HCT116 (cell line): ENCODE measurements at regions not wholly inside any gene's neighbourhood (a gene's known extent, or its start where the extent isn't known, plus 50 kb on each side); places are given as distances from the start of the nearest gene placed in this dataset.
A peak's percentile ranks its signal among the peaks of the same experiment; 100 is the strongest.

ENCODE experiments used
- ATAC-seq: fragments of 200-7000 bp; cut with Tn5 transposase; 2 replicates; pipeline ENCODE4 v1.9.1; 2020; ENCODE audit warnings: mild to moderate bottlenecking, moderate library complexity
- BruUV-seq: library from RNA; stranded (reverse); fragments of 400-500 nt; replicated peaks from 2 replicates; lab custom pipeline; 2021; lab: Mats Ljungman, UMichigan
- CTCF ChIA-PET: fragments of 300-600 bp; sonication (Branson Sonifier 250); formaldehyde crosslinking; loops from one replicate; lab custom pipeline; 2021; ENCODE audit warnings: antibody characterized with exemption; lab: Charles Lee
- POLR2A ChIA-PET: fragments of 300-600, 350-600 bp; sonication (Branson Sonifier 250); formaldehyde crosslinking; loops from one replicate; lab custom pipeline; 2021; ENCODE audit warnings: antibody characterized with exemption; lab: Charles Lee
- RAD21 ChIA-PET, 2 experiments: fragments of 300-600 bp; sonication (Branson Sonifier 250); formaldehyde crosslinking; loops; one replicate each; lab custom pipeline; 2023; ENCODE audit warnings: low total read pairs in 2 of 2; ENCODE audit not compliant: uncharacterized antibody in 2 of 2, unreplicated experiment in 2 of 2, low non-redundant PET in 1 of 2; lab: Charles Lee
- DNase-seq: peaks from one replicate; pipeline ENCODE4 v3.0.0-alpha.2; 2010; ENCODE audit warnings: low read depth, low spot score
- H2AFZ ChIP-seq: fragments of 200-600 bp; shearing (Covaris generic), sonication (generic); 2 replicates; pipeline ENCODE4 v1.6.1; 2017; ENCODE audit warnings: low read depth, mixed run types, mixed read lengths, antibody characterized with exemption, low read length; ENCODE audit not compliant: poor library complexity, severe bottlenecking
- H3K27ac ChIP-seq: 2 replicates; pipeline ENCODE4 v1.5.1; 2012; ENCODE audit warnings: low read depth, low read length
- H3K27me3 ChIP-seq: fragments of 200-600 bp; sonication (generic); 2 replicates; pipeline ENCODE4 v1.6.1; 2016; ENCODE audit warnings: mixed run types, low read length, mixed read lengths; ENCODE audit not compliant: insufficient read depth
- H3K36me3 ChIP-seq, 2 experiments: fragments of 200-500 bp in 1 of 2; fragments of 200-600 bp in 1 of 2; sonication (Bioruptor generic) in 1 of 2; sonication (generic) in 1 of 2; 2 replicates each; pipeline versions ENCODE4 v1.5.1 to v1.6.1; 2014 to 2016; ENCODE audit warnings: low read length in 2 of 2, inconsistent platforms in 1 of 2, mixed read lengths in 1 of 2, mixed run types in 1 of 2; ENCODE audit not compliant: insufficient read depth in 2 of 2, control insufficient read depth in 1 of 2
- H3K4me1 ChIP-seq, 2 experiments: fragments of 200-600 bp in 1 of 2; sonication (generic) in 1 of 2; 2 replicates each; pipeline versions ENCODE4 v1.5.1 to v1.6.1; 2012 to 2017; ENCODE audit warnings: low read length in 2 of 2, inconsistent platforms in 1 of 2, mild to moderate bottlenecking in 1 of 2, mixed read lengths in 1 of 2, mixed run types in 1 of 2, moderate library complexity in 1 of 2; ENCODE audit not compliant: insufficient read depth in 2 of 2, control insufficient read depth in 1 of 2
- H3K4me2 ChIP-seq: fragments of 200-600 bp; sonication (generic); 2 replicates; pipeline ENCODE4 v1.6.1; 2017; ENCODE audit warnings: mixed run types, low read length, mixed read lengths
- H3K4me3 ChIP-seq, 2 experiments: fragments of 200-600 bp in 1 of 2; sonication (generic) in 1 of 2; replicated peaks in 1 of 2; 2 replicates each; pipeline ENCODE4 v1.5.1; 2011 to 2016; ENCODE audit warnings: low read length in 2 of 2, control low read depth in 1 of 2, low read depth in 1 of 2, mild to moderate bottlenecking in 1 of 2, mixed read lengths in 1 of 2, mixed run types in 1 of 2
- H3K79me2 ChIP-seq: fragments of 200-600 bp; sonication (generic); 2 replicates; pipeline ENCODE4 v1.6.1; 2017; ENCODE audit warnings: mild to moderate bottlenecking, mixed run types, low read length, moderate library complexity, mixed read lengths; ENCODE audit not compliant: insufficient read depth
- H3K9ac ChIP-seq: fragments of 200-600 bp; sonication (generic); 2 replicates; pipeline ENCODE4 v1.6.1; 2016; ENCODE audit warnings: low read length, mixed read lengths
- H3K9me2 ChIP-seq: fragments of 200-600 bp; sonication (generic), shearing (Covaris generic); 2 replicates; pipeline ENCODE4 v1.6.1; 2017; ENCODE audit warnings: mixed run types, mild to moderate bottlenecking, moderate library complexity; ENCODE audit not compliant: insufficient read depth
- H3K9me3 ChIP-seq, 2 experiments: fragments of 200-500 bp in 1 of 2; fragments of 200-600 bp in 1 of 2; sonication (Bioruptor generic) in 1 of 2; sonication (generic) in 1 of 2; 2 replicates each; pipeline ENCODE4 v1.6.1; 2014 to 2017; ENCODE audit warnings: low read length in 2 of 2, mixed read lengths in 2 of 2, inconsistent platforms in 1 of 2, low read depth in 1 of 2, mild to moderate bottlenecking in 1 of 2, mixed run types in 1 of 2, moderate library complexity in 1 of 2; ENCODE audit not compliant: control insufficient read depth in 1 of 2, insufficient read depth in 1 of 2
- H4K20me1 ChIP-seq: fragments of 200-600 bp; sonication (generic), shearing (Covaris generic); 2 replicates; pipeline ENCODE4 v1.6.1; 2017; ENCODE audit warnings: mixed run types, mild to moderate bottlenecking, moderate library complexity; ENCODE audit not compliant: insufficient read depth
- ATF3 ChIP-seq: IDR thresholded peaks from 2 replicates; pipeline ENCODE4 v1.6.1; 2012
- CBX3 ChIP-seq: IDR thresholded peaks from 2 replicates; pipeline ENCODE4 v1.6.1; 2012; ENCODE audit warnings: low read depth
- CEBPB ChIP-seq: IDR thresholded peaks from 2 replicates; pipeline ENCODE4 v1.6.1; 2012; ENCODE audit warnings: low read depth
- EGR1 ChIP-seq: IDR thresholded peaks from 2 replicates; pipeline ENCODE4 v1.6.1; 2012; ENCODE audit warnings: low read depth
- ELF1 ChIP-seq: IDR thresholded peaks from 2 replicates; pipeline ENCODE4 v1.6.1; 2012; ENCODE audit warnings: low read depth, borderline replicate concordance
- EZH2phosphoT487 ChIP-seq: fragments of 200-600 bp; IDR thresholded peaks from 2 replicates; pipeline ENCODE4 v1.6.1; 2018; ENCODE audit warnings: antibody characterized with exemption, borderline replicate concordance
- POLR2A ChIP-seq: IDR thresholded peaks from 2 replicates; pipeline ENCODE4 v1.7.0; 2011; ENCODE audit warnings: borderline replicate concordance; ENCODE audit not compliant: insufficient read depth, insufficient read length; ENCODE audit errors: extremely low read depth
- RAD21 ChIP-seq: IDR thresholded peaks from 2 replicates; pipeline ENCODE4 v1.6.1; 2012; ENCODE audit warnings: low read depth, mild to moderate bottlenecking
- SIN3A ChIP-seq: IDR thresholded peaks from 2 replicates; pipeline ENCODE4 v1.6.1; 2012; ENCODE audit warnings: low read depth
- SP1 ChIP-seq: IDR thresholded peaks from 2 replicates; pipeline ENCODE4 v1.6.1; 2012; ENCODE audit warnings: low read depth
- ZNF274 ChIP-seq: fragments of 200-500 bp; sonication (Bioruptor generic); IDR thresholded peaks from 2 replicates; pipeline ENCODE4 v1.6.1; 2014; ENCODE audit warnings: mild to moderate bottlenecking, low read depth, low read length, inconsistent platforms
- intact Hi-C: fragments of 100-400 bp; cut with micrococcal nuclease; formaldehyde crosslinking; loops from 2 replicates; pipeline ENCODE4 v1.10.0; 2022
- TF ChIP-seq, protein P1 (sequence below): IDR thresholded peaks from 2 replicates; pipeline ENCODE4 v1.6.1; 2012
- TF ChIP-seq, protein P2 (sequence below): IDR thresholded peaks from 2 replicates; pipeline ENCODE4 v1.6.1; 2011; ENCODE audit warnings: mild to moderate bottlenecking, low read length, moderate library complexity; ENCODE audit not compliant: insufficient replicate concordance; ENCODE audit errors: extremely low read depth

DNA sequence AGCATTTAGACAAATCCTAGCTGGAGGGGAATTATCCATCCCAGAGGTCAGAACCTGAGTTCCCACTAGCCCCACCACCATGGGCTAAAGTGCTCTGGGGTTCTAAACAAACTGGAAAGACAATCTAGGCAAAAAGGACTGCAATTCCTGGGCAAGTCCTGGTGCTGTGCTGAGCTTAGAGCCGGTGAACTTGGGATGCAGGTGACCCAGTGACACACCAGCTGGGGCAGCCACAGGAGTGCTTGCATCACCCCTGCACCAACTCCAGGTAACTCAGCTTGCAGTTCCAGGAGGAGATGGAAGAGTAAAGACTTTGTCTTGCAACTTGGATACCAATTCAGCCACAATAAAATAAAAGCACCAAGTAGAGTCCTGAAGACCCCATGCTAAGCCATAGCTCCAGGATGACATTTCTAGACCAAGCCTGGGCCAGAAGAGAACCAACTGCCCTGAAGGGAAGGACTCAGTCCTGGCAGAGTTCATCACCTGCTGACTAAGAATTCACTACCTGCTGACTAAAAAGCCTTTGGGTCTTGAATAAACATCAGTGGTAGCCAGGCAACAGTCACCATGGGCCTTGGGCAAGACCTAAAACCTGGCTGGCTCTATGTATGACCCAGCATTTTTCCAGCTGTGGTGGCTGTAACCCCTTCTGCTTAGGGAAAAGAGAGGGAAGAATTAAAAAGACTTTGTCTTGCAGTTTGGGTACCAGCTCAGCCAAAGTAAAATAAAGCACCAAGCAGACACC is 223.4 kb upstream of the DIO2 start:
- Histone ChIP-seq H3K4me2 (no peak overlapping the region), H3K36me3 (no peaks in the 10 kb centered on the region), H4K20me1 (no peaks in the 10 kb centered on the region), H2AFZ (no peak overlapping the region), H3K9ac (no peak overlapping the region), H3K9me2 (no peaks in the 10 kb centered on the region), H3K27me3 (no peaks in the 10 kb centered on the region), H3K4me3 (no peak overlapping the region), H3K79me2 (no peaks in the 10 kb centered on the region), H3K27ac (no peak overlapping the region), H3K9me3 (no peaks in the 10 kb centered on the region), H3K4me1 (no peaks in the 10 kb centered on the region)
- RAD21 ChIA-PET, result no interaction called here
- no peak for ATAC-seq
- no TSS peak for BruUV-seq
- DNase-seq, result peak; percentile 1
- TF ChIP-seq SIN3A, result no peak
- intact Hi-C loops, result no loop called here
- CTCF ChIA-PET, result no interaction called here
- POLR2A ChIA-PET, result no interaction called here

- POLR2A ChIA-PET, result no interaction called here
These were observed 222.5 kb upstream of the DIO2 start for GRCh38 chr14:80433811-80434210.

More at GRCh38 chr14:80433811-80434210, 222.5 kb upstream of the DIO2 start:
- no peak overlapping the region for H3K27ac ChIP-seq
- no peak overlapping the region; the same call in 1 of the 2 replicates for H3K9ac ChIP-seq
- H3K27me3 ChIP-seq, result no peaks in the 10 kb centered on the region
- H3K9me3 ChIP-seq, result no peaks in the 10 kb centered on the region
- ChIA-PET CTCF (no interaction called here), RAD21 (no interaction called here)
- TF ChIP-seq EZH2phosphoT487 (no peak), ZNF274 (no peak), RAD21 (no peak), ATF3 (no peak), EGR1 (no peak), POLR2A (no peak), SP1 (no peak), ELF1 (no peak), CEBPB (no peak), CBX3 (no peak)
- TF ChIP-seq, protein P1, sequence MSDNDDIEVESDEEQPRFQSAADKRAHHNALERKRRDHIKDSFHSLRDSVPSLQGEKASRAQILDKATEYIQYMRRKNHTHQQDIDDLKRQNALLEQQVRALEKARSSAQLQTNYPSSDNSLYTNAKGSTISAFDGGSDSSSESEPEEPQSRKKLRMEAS, result no peak
- TF ChIP-seq, protein P2, sequence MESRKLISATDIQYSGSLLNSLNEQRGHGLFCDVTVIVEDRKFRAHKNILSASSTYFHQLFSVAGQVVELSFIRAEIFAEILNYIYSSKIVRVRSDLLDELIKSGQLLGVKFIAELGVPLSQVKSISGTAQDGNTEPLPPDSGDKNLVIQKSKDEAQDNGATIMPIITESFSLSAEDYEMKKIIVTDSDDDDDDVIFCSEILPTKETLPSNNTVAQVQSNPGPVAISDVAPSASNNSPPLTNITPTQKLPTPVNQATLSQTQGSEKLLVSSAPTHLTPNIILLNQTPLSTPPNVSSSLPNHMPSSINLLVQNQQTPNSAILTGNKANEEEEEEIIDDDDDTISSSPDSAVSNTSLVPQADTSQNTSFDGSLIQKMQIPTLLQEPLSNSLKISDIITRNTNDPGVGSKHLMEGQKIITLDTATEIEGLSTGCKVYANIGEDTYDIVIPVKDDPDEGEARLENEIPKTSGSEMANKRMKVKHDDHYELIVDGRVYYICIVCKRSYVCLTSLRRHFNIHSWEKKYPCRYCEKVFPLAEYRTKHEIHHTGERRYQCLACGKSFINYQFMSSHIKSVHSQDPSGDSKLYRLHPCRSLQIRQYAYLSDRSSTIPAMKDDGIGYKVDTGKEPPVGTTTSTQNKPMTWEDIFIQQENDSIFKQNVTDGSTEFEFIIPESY, result no peak
- no peaks in the 10 kb centered on the region for H3K79me2 ChIP-seq
- ATAC-seq (no peak), DNase-seq (no peak)
- no peaks in the 10 kb centered on the region for H3K4me1 ChIP-seq
- no peaks in the 10 kb centered on the region for H3K36me3 ChIP-seq
- no peak overlapping the region for H2AFZ ChIP-seq
- no peak overlapping the region for H3K4me2 ChIP-seq
- intact Hi-C loops, result no loop called here
- no peaks in the 10 kb centered on the region for H4K20me1 ChIP-seq
- H3K9me2 ChIP-seq, result no peaks in the 10 kb centered on the region
- BruUV-seq, result no TSS peak
- no peak overlapping the region for H3K4me3 ChIP-seq
